GM21576 (cell line): ENCODE measurements at regions not wholly inside any gene's neighbourhood (a gene's known extent, or its start where the extent isn't known, plus 50 kb on each side); places are given as distances from the start of the nearest gene placed in this dataset.

Experiments
- ATAC-seq: cut with Tn5 transposase; IDR thresholded peaks from one replicate; pipeline ENCODE4 v1.9.1; 2021; ENCODE audit warnings: mild to moderate bottlenecking, moderate library complexity; ENCODE audit not compliant: unreplicated experiment

GRCh38 chr6:99219788-99220187, 129.7 kb downstream of the FAXC start:
- peak; percentile 87 for ATAC-seq

GRCh38 chr6:99216959-99217358, 132.5 kb downstream of the FAXC start:
- ATAC-seq = no peak

GRCh38 chr6:99195986-99196655, 153.4 kb downstream of the FAXC start:
- ATAC-seq = no peak

GRCh38 chr6:99192561-99192960, 156.9 kb downstream of the FAXC start:
- ATAC-seq = no peak

DNA sequence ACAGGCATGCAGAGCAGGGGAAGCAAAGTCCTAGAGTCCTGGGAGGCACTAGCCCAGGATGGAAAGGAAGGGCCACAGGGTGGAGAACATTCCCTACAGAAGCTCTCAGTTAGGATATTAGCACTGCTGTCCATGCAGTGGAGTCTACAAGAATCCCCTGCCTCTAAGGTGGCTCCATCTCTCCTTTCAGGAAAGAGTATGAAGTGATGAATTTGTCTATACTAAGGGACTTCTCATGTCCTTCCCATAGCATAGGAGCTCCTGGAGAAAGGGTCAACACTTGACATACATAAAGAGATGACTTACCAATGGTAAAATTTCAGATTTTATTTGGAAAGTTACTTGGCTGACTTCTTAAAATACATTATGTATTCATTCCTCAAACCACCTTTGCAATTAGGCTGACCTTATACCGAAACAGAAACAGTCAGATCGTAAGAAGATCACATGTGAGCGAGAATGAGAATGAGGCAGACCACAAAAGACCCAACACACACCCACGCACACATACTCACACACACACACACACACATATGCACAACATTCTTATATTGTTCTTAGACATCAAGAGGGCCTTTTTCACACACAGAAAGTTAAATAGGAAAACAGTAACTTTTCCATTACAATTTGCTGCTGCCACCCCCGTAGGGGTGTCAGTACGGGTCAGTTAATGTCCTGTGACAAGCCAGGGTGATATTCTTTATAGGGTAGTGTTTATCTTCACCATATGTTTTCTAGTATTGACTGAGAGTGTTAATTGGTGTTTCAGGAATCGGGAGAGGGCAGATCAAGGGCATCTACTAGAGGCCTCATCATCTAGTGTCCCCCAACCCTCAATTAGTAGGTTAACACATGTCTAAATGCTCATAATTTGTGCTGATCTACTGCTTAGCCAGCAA, 159.4 kb downstream of the FAXC start:
- peak; percentile 98 for ATAC-seq

GRCh38 chr6:99187429-99187828, 162.0 kb downstream of the FAXC start:
- ATAC-seq = no peak

DNA sequence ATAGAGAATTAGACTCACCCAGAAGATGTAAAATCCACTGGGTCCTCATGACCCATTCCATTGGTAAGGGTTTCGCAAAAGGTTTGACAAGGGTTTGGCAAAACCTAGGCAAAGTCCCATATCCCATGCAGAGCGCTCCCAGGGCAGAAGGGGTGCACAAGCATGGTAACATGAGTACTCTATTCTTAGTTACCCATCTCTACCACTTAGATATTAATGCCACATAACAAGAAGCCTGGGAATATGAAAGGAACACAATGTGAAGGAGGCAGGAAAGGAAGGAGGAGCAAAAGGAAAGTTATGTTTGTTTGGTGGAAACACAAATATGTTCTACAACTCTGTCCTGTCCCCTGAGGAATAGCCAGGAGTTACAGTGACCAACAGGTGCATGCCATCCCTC, 163.1 kb downstream of the FAXC start:
- no peak for ATAC-seq

DNA sequence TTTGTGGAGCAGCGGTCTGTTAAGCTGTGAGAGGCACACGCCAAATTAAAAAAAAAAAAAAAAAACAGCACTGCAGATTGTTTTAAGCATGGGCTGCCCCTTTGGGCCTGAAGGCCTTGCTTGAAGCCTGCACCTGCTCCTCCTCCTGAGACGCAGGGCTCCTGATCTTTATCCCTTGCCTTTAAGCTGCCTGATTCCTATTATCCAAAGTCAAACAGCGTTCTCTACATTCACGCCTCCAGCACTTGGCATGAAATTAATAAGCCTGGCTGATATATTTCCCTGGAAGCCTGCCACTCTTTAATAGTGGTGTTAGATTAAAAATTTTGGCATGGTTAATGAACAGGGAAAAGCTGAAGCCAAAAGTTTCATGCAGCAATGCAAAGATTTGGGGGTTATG, 163.9 kb downstream of the FAXC start:
- ATAC-seq = no peak

DNA sequence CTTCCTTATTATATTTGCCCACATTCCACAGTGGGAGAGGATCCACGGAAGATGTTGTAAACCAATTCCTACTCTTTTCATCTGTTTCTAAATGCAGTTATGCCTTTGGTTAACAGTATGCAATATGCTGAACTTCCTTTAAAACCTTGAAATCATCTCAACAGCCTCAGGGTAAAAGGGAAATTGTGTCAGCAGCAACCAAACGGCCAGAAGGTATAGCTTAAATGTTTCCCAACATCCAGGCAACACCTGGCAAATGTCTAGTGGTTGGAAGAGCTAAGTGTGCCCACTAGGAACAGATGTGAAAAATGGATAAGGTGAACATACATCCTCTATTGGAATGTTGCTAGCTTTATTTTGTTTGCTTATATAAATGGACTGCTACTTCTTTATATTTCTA, 164.8 kb downstream of the FAXC start:
- ATAC-seq = no peak

- ATAC-seq = no peak
Measured at GRCh38 chr6:99183066-99183465, 166.4 kb downstream of the FAXC start.

DNA sequence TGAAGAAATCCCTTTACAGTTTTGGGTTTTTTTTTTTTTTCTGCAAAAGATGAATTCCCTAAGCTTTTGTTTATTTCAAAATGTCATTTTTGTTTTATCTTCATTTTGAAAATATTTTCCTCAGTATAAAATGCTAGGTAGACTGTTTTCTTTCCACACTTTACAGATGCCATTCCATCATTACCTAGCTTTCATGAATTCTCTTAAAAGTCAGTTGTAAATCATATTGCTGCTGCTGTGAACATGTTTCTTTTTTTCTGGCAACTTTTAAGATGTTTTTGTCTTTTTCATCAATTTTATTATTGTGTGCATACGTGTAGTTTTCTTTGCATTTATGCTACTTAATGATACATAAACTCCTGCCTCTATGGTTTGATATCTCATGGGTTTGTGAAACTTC, 168.3 kb downstream of the FAXC start:
- ATAC-seq = no peak

DNA sequence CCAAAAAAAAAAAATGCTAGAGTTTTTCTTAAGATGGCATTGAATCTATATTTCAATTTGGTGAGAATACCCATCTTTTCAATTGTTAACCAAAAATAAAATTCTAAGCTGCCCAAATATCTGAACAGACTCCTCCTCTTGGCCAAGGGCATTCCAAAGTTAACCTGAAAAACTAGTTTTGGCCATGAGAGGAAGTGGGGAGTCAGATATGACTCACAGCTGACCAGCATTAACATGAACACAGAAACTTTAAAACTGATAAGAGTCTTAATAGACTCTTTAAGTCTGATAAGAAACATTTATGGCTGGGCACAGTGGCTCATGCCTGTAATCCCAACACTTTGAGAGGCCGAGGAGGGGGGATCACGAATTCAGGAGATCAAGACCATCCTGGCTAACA, 171.3 kb downstream of the FAXC start:
- no peak for ATAC-seq

DNA sequence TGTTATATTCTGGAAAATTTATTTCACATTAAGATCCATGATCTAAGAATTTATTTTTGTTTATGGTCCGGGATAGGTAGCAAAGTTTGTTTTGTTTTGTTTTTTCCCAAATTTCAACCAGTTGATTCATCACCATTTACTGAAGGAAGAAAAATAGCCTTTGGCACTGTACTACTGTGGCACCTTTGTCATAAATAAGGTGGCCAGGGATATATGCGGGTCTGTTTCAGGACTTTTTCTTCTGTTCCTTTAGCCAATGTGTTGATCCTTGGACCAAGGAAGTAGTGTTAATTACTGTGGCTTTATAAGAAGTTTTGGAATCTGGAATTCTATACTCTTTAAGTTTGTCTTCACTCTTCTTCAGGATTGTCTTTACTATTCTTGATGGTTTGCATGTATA, 171.7 kb downstream of the FAXC start:
- no peak for ATAC-seq

DNA sequence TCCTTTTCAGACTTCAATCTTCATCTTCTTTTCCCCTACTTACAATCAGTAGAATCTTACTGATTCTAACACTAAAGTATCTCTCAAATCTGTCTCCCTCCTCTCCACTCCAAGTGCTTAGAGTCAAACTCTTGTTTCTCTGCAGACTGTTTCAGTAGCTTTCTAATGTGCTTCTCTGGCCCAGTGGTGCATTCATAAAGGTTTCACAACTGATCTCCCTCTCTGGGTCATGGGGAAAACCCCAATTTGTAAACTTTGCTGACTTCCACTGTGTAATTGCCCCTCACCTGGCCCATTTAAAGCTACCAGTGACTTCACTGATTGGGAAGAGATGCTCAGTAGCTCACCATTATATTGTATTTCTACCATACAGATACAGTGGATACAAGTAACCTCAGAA, 183.6 kb downstream of the FAXC start:
- peak; percentile 86 for ATAC-seq

GRCh38 chr6:99152347-99152643, 197.2 kb downstream of the FAXC start:
- no peak for ATAC-seq

- peak; percentile 96 for ATAC-seq
Measured at GRCh38 chr6:99151634-99152346, 197.7 kb downstream of the FAXC start.

GRCh38 chr6:99148761-99149160, 200.7 kb downstream of the FAXC start:
- ATAC-seq = no peak

- ATAC-seq = no peak
Measured at GRCh38 chr6:99148111-99148510, 200.4 kb upstream of the FBXL4 start.

DNA sequence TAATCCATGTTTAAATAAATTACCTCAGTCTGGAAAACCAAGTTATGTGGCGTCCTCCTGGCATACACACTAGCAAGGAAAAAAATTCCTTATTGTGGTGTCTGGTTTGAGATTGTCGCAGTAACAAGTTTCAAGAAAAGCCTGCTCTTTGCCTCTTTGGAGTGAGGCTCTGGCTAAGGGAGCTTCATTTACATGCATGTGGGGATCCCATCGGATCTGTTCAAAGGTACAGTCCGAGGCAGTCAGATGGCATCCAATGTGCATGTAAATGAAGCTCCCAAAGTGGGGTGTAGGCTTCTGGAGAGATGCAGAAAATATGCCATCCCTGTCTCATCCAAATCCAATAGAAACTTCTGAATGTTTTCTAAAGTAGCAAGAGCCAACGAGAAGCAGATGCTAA, 199.5 kb upstream of the FBXL4 start:
- ATAC-seq = no peak

GRCh38 chr6:99146711-99147110, 199.0 kb upstream of the FBXL4 start:
- no peak for ATAC-seq

GRCh38 chr6:99145738-99146137, 198.0 kb upstream of the FBXL4 start:
- ATAC-seq = no peak
